Retina (tissue), 1 donor: ENCODE measurements at regions not wholly inside any gene's neighbourhood (a gene's known extent, or its start where the extent isn't known, plus 50 kb on each side); places are given as distances from the start of the nearest gene placed in this dataset.
"Not testable (repeated sequence)": the region's sequence is repeated elsewhere in the genome, so short reads cannot be mapped to it uniquely, and the experiment has no call there.

Experiments used
- DNase-seq: peaks from one replicate; pipeline ENCODE4 v3.0.0-alpha.2; 2016

DNA sequence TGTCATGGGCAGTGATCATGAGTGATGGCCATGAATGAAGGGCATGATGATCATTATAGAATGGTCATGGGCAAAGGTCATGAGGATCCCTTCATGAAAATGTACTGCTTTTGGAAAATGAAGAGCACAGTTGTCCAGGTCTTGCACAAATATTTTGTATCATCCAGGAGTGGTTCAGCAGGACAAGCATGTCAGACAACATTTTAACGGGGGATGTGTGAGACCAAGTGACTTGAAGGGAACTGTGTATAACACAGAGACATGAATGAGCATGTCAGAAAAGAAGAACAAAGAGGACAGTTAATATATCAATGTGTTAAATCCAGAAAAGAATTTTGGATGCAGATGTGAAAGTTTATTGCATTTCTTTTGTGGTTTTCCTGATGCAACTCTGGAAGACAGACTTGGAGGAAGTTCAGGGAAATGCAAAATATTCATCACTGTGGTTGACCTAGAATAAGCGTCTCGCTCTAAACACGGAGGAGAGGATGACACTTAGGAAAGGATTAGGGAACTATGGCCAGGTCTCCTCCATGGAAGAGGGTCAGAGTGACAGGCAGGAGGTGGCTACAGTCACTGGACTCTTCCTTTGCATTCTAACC, 116.1 kb upstream of the IRX4 start:
- no peak for DNase-seq

DNA sequence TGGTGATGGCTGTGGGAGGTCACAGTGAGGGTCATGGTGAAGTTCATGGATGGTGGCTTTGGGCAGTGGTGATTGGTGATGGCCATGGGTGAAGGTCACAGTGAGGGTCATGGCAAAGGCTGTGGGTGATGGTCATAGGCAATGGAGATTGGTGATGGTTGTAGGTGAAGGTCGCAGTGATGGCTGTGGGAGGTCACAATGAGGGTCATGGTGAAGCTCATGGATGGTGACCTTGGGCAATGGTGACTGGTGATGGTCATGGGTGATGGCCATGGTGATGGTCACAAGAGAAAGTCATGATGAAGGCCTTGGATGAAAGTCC, 115.6 kb upstream of the IRX4 start:
- no peak for DNase-seq

DNA sequence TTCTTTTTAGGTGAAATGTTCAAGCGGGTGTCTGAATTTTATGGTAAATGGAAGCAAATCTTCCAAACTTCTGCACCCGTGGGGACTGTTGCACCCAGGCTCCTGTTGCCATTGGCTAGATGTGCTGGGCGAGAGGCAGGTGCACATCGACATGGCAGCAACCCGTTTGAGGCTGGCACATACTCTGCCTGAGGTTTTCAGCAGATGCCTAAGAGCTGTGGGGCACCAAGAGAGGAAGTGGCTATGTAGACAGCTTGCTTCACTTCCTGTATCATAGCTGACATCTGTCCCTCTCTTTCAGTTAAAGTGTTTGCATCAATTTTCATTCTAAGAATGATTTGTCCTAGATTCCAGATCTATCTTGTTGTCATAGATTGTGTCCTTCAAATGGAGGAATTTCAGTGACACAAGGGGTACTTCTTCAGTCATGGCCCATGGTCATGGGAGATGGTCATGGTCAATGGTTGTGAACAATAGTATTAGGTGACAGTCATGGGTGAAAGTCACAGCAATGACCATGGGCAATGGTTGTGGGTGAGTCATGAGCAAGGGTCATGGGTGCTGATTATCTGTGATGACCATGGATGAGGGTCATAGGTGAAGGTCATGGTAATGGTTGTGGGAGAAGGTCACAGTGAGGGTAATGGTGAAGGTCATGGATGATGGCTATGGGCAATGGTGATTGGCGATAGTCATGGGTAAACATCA, 115.1 kb upstream of the IRX4 start:
- DNase-seq = no peak

DNA sequence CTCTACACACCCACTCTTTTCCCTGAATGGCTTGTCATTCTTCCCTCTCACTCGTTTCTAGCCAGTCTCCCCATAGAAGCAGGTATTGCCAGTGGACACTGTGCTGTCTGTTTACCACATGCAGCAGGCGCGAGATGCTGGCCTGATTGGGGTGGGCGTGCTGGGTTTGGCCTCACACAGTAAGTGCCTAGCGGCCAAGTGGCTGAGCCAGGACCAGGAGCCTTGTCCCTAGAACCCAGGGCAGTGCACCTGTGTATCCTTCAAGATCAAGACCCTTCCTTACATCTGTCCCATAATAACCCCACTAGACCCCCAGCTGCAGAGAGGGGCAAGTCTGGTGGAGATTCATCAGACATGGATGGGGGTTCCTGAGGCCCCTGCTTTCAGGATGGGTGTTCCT, 112.8 kb upstream of the IRX4 start:
- no peak for DNase-seq

DNA sequence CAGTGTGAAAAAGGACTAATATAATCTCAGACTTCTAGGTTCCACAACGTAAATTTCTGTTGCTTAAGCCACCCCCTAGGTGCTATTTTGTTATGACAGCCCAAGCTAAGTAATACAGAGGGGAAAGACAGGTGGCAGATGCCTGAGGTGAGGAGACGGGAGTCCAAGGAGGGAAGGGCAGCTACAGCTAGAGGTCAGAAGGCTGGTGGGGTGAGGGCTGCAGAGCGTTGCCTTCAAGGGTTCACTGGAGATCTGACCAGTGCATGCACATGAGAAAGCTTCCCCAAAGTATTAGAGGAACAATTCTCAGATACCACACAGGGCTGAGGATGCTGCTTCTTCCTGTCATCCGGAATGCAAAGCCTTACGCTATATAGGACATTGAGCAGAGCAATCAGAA, 104.7 kb upstream of the IRX4 start:
- no peak for DNase-seq

DNA sequence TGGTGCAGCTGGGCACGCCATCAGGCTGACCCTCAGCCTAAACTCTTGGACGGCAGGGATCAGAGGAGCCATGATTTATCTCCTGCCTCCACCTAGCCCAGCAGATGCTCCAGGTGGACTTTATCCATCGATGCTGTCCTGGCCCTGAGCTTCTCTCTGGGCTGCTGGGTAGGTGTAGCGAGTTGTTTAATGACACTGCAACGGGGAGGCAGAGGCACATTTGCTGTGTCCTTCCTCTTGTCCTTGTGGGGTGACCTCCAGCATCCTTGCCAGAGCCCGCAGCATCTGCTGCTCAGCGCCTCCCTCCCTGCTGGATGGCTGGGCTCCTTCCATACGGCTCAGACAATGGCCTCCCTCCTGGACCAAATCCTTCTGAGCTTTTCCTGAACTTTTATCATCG, 103.1 kb upstream of the IRX4 start:
- DNase-seq = no peak

DNA sequence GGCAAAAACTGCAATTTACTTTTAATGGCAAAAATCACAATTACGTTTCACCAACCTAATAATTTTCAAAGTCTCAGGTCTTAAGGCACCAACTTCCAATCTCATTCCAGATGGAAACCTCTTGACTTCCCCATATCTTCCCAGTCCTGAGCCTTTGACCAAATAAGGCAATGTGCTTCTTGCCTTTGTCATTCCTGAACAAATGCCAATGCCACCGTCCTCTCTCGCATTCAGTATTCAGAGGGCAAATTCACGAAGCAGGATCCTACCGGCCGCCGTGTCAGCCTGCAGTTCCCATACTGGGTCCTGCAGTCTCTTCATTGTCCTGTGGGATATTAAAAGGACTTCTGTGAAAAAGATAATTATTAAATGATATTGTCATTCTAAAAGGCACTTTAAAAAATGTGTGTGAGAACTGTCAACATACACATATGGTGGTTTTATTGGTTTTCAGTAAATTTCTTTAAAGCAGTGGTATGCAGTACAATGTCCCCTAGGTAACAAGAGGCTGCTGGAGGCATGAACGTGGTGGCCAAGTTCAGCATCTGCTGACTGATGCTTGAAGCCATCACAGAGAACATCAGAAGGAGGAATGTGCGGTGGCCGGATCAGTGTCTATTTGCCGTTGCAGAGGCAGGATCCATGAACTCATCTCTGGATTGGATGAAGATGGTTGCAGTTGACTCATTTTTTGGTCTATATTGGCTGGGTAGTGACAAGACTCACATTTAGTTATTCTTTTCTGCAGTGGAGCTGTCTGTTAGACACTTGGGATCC, 101.4 kb upstream of the IRX4 start:
- DNase-seq = no peak

DNA sequence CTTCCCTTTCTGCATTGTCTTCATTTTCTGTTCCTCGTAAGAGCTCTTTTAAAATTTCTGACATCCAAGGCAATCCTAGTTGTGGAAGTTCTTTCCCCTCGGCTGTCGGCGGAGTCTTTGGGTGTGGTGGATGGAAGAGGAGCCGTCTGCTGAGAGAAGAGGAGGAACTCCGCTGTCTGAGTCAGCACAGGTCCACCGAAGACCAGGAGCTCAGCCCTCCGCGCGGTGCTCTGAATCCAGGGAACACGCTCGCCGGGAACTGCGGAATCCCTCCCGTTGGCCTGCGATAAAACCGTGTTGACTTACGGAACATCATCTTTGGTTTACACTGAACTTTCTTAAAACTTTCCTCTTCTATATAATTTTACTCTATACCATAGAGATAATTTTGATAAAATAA, 100.7 kb upstream of the IRX4 start:
- no peak for DNase-seq

DNA sequence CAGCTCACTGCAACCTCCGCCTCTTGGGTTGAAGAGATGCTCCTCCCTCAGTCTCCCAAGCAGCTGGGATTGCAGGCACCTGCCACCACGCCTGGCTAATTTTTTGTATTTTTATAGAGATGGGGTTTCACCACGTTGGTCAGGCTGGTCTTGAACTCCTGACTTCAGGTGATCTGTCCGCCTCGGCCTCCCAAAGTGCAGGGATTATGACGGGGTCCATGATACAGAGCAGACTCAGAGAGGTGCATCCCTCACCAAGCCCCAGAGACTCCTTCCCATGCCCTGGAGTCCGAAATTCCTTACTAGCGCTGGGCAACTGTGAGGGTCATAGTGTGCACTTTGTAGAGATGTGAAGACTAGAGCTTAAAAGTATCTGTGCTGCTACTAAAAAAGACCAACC, 99.8 kb upstream of the IRX4 start:
- DNase-seq = not testable (repeated sequence)

DNA sequence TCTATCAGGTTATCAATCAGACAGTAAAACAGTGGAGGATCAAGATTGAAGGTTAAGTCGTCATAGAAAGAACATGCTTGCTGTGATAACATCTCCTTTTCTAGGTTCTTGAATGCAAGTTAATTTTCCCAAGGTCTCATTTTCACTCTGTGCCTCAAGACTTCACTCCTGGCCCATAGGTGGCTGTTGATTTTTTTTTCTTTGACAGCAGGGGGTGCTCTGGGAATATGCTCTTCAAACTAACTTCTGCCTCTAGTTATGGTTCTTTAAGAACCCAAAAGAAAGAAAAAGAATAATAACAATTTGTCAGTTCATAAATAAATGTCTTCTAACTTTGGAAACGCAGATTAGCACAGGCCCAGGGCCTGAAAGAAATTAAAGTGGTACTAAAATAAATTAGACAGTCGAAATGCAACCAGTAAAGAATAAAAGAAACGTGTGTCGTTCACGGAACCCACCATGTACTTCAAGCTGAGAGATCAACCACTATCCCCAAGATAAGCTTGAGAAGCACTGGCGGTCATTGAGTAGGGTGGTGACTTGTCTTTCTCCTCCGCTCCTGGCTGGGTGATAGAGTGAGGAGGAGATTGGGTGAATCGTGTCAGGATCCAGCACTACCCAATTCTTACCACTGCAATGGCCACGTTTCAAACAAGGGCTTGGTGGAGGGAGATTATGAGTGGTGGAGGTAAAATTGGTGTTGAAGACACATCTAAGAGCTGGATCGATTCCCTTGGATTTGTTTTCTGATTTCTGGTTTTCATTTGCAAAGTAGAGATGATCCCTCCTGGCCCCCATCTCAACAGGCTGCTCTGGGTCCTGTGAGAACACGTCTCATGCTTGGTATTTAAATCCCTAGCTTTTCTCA, 93.4 kb upstream of the IRX4 start:
- no peak for DNase-seq

DNA sequence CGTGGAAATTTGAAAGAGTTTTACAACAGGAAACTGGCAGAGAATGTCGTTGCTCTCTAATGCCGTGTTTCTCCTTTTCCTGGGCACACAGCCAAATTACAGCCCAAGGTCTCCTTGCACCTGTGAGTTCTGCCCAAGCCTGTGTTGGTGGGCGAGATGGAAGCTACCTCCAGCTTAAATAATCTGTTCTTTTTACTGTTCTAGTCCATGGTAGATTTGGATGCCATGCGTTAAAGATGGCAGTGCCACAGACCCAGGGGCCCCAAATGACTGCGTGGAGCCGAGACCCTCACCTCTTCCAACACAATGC, 92.6 kb upstream of the IRX4 start:
- no peak for DNase-seq

DNA sequence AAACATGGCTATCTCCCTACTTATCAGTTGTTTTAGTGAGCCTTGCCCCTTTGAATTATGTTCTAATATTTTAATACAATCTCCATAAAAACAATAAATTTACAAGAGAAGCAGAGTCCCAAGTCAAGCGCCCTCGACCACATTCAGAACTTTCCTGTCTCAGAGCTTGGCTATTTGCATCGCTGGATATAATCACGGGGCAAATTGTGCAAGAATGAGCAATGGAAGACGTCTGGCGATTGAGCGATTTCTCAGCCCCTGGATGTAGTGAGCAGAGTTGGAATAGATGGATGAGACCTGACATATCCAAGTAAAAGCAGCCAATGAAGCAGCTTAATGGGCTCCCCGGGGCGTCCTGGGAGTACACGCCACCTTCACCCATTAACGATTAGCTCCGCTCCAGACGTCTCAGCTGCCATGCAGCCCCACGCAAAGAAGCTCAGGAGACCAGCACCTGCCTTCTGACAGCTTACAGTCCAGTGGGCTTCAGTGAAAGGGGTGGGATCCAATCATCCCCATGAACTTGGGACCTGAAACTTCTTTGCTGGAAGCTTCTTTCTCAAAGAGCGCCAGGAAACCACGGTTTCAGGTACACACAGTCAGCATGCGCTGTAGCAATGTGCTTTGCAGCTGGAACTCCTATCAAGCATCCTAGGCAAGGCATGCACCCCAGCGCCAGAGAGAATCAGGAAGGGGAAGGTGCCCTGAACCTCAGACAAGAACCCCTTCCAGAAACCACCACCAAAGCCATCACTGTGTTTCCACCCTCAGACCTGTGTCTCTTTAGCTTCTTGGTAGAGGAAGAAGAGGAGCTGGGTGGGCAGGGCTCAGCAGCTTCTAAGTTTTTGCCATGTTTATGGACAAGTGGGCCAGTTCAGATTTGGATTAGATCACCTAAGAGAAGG, 92.0 kb upstream of the IRX4 start:
- peak; percentile 70 for DNase-seq

DNA sequence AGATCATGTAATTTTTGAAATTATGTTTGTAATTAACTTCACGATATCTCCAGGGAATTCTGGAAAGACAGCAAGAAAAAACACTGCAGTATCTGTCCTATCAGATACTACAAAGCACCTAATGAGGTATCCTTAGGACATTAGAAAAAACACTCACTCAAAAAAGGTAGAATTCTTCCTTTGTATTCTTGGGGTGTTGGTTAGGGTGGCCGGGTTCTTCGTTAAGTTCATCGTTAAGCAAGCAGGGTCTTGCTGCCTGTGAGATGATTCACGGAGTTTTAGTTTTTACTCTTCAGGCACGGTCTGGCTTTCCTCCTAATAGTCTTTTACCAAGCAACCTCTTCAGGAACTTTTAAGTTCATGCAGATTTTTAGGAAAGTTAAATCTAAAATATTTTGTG, 91.4 kb upstream of the IRX4 start:
- DNase-seq = no peak

DNA sequence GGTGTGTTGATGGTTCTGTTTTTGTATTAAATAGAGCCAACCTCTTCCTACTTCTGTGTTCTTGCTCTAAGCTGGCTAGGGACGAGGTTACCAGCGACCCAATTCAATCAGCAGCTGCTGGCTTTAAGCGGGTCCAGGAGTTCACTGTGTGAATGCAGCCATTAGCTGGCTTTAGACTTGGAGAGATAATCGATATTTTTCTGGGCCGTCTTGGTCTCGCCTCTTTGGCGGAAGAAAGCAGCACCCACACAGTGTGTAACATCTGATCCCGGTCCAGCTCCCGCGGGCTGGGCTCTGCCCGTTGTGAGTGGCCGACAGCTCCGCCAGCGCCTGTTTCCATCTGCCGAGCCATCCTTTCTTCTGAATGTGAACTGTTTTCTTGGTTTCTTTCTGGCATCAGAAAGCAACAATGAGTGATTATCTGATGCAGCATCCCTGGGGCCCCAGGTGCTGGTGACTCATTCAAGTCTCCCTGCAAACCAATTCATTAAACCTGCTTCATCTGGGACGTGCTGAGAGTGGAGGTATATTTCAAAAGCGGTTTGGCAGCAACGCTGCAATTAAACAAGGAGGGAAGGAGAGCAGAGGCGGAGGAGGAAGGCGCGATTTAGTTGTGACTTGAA, 90.8 kb upstream of the IRX4 start:
- DNase-seq = peak; percentile 56

DNA sequence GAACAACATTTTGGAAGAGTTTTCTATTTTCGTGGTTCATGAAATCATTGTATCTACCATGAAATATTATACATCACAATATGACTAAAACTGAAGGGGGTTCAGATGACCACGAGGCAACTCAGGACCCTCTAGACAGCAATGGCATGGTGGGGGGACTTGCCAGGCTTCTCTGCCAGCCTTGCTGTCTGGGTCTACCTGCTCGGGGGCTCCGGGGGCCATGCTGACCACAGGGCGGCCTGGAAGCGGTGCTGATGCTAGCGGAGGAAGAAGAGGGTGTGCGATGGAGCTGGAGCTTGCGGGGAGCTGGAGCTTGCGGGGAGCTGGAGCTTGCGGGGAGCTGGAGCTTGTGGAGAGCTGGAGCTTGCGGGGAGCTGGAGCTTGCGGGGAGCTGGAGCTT, 89.2 kb upstream of the IRX4 start:
- DNase-seq = no peak

DNA sequence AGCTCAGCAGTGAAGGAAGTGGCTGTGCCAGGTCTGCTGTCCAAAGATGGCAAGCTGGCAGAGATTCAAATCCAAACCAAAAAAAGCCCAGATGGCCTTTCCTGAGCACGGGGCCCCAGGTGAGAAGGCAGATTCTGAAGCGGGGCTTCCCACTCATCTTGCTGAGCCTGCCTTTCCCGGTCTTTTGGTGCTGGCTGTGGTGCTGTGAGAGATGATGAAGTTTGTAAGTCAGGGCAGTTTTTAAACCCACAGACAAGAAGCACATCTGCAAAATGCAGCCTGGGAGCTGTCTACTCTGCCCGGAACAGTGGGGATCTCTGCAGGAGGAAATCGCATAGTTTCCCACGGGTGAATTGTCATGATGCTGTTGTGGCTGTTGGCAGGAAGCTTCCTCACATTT, 85.0 kb upstream of the IRX4 start:
- no peak for DNase-seq

DNA sequence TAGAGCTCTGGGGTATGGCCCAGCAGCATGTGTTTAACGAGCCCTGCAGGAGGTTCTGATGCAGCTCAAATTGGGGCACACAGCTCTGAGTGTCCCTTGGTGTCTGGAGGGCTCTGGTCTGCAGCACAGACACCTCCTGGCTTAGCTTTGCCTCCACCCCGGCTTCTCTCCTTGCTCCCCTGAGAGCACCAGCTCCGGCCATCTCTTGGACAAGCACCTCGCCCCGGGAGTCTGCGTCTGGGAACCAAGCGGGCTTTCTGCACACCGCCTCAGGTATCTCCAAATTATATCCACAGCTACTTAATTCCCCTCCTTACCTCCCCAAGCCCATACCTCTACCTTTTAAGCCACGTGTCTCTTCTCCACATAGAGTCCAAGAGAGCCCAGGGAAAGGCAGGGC, 83.7 kb upstream of the IRX4 start:
- no peak for DNase-seq

DNA sequence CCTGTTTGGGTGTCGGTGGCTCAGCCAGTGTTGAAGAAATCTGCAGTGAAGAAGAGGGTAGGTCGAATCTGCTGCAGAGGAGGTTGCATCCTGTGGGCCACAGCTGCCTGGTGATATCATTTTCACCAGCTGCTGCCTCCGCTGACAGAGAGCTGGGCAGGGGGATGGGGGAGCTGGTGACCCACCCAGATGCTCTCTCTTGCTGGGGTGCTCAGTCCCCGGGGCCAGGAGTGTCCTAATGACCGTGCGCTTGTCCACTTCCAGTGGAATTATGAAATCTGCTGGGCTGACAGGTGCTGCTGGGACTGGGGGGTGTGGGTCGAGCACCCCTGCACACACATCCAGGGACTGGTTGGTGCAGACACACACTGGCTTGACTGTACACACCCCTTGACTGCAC, 83.2 kb upstream of the IRX4 start:
- DNase-seq = no peak

DNA sequence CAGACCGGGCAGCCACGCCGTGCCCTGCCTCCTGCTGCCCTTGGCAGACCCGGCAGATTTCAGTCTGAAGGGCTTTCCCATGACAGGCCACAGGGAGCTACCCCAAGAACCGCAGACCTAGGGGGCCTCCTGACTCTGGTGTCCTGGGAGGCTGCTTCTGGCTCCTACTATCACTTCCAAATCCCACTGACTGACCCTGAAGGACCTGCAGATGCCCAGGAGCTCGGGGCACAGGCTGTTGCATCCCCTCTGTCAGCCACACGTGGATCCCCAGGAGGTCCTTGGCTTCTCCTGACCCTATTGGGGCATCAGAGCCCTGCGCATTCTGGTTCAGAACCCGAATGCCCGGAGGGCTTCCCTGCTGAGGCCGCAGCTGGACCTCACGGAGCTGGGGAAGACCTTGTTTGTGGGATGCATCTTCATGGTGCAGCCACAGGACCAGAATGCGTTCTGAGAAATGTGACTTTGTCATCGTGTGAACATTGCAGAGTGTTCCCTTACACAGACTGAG, 81.3 kb upstream of the IRX4 start:
- DNase-seq = no peak

DNA sequence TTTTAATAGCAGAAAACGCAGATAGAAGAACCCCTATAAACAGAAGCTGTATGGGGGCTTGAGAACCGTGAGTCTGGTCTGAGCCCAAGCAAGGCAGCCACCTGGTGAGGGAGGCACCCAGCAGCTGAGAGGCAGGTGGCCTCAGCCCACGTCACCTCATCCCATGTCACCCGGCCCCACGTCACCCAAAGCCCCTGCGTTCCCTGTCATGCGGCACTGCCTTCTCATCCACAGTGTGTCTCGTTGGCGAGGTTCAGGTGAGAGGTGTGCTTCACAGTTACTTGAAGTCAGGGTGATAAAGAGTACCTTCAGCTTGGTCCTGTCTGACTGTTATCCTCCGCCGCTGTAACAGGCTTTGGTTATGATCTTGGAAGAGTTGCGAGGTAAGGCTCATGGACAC, 80.6 kb upstream of the IRX4 start:
- DNase-seq = no peak

DNA sequence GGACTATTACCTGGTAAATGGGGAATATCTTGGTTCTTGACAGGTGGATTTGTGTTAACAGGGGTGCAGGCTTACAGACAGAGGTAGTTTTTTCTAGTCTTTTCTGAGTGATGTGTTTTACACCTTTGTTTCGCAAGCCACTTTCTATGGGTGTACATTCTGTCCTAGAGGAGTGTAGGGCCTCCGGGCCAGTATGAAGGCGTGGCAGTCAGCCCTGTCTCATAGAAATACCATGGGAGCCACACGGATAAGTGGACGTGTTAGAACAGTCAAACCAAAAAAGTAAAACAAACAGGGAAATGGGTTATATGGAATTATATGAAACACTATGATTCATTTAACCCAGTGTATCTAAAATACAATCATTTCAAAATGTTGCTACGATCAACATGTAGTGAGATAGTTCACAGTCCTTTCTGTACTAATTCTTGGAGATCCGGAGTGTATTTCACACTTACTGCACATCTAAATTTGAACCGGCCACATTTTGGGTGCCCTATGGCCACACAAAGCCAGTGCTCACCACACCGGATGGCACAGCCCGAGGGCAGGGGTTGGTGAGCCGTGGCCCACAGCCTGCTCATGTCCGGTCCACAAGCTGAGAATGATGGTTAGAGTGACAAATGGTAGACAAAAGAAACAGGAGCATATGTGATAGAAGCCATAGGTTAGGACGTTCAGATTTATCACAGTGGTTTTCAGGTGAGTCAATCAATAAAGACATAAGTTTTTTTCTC, 80.1 kb upstream of the IRX4 start:
- DNase-seq = no peak
